ENCODE measurements at regions not wholly inside any gene's neighbourhood (a gene's known extent, or its start where the extent isn't known, plus 50 kb on each side); places are given as distances from the start of the nearest gene placed in this dataset.

DNA sequence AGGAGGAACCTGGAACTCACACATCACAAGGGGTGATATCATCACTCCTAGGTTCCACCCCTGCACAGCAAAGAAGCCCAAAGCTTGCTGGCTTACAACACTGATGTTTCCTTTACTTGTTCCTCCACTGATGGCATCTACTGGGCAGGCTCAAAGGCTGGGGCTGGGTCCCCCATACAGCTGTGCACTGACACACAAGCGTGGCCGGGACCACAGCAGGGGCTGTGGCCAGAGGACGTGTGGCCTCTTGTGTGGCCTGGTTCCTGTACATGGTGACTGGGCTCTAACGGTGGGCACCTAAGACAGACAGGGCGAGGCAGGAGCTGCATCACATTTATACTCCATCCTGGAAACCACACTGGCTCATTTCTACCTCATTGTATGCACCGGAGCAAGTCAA lies 264.4 kb upstream of the FOXF1 start:
- H2AFZ ChIP-seq (ENCODE audit: low read depth, low read length): no peak overlapping the region
- H3K27ac Mint-ChIP-seq (ENCODE audit: unreplicated experiment): no peak overlapping the region
- FAIRE-seq: no peak
- H3K4me2 ChIP-seq (ENCODE audit: low read length): no peak overlapping the region
- H3K9ac ChIP-seq (ENCODE audit: low read length): no peak overlapping the region
- TF ChIP-seq, protein P1, sequence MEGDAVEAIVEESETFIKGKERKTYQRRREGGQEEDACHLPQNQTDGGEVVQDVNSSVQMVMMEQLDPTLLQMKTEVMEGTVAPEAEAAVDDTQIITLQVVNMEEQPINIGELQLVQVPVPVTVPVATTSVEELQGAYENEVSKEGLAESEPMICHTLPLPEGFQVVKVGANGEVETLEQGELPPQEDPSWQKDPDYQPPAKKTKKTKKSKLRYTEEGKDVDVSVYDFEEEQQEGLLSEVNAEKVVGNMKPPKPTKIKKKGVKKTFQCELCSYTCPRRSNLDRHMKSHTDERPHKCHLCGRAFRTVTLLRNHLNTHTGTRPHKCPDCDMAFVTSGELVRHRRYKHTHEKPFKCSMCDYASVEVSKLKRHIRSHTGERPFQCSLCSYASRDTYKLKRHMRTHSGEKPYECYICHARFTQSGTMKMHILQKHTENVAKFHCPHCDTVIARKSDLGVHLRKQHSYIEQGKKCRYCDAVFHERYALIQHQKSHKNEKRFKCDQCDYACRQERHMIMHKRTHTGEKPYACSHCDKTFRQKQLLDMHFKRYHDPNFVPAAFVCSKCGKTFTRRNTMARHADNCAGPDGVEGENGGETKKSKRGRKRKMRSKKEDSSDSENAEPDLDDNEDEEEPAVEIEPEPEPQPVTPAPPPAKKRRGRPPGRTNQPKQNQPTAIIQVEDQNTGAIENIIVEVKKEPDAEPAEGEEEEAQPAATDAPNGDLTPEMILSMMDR (IDR thresholded peaks at IDR 0.05; ENCODE audit: insufficient read depth, low read depth, low read length): no peak
- TF ChIP-seq EZH2 (IDR thresholded peaks at IDR 0.05; ENCODE audit: insufficient read depth, low read length): no peak
- H3K27me3 Mint-ChIP-seq (ENCODE audit: low read depth, unreplicated experiment): peaks cover 72% of the 10 kb centered on the region
- H4K20me1 ChIP-seq (ENCODE audit: insufficient read depth, low read length): no peaks in the 10 kb centered on the region
- H3K79me2 ChIP-seq (ENCODE audit: insufficient read depth, low read length): no peaks in the 10 kb centered on the region
- H3K27me3 ChIP-seq (ENCODE audit: insufficient read depth, low read length): peaks cover 23% of the 10 kb centered on the region
- no peak overlapping the region for H3K27ac ChIP-seq (ENCODE audit: low read depth, low read length)
- no peaks in the 10 kb centered on the region for H3K4me1 Mint-ChIP-seq (ENCODE audit: low read depth, unreplicated experiment)
- no peaks in the 10 kb centered on the region for H3K4me1 ChIP-seq (ENCODE audit: insufficient read depth, low read length)
- no peaks in the 10 kb centered on the region for H3K36me3 Mint-ChIP-seq (ENCODE audit: low read depth, unreplicated experiment)
- no peak overlapping the region for H3K4me3 Mint-ChIP-seq (ENCODE audit: unreplicated experiment)
- no peaks in the 10 kb centered on the region for H3K9me3 ChIP-seq (ENCODE audit: insufficient read depth, low read depth, low read length)
- H3K4me3 ChIP-seq (ENCODE audit: insufficient read depth, low read depth, low read length): no peak overlapping the region
- DNase-seq (ENCODE audit: low read depth): no peak
- no peaks in the 10 kb centered on the region for H3K36me3 ChIP-seq (ENCODE audit: insufficient read depth, low read length)
- peaks cover 8% of the 10 kb centered on the region for H3K9me3 Mint-ChIP-seq (ENCODE audit: unreplicated experiment)

DNA sequence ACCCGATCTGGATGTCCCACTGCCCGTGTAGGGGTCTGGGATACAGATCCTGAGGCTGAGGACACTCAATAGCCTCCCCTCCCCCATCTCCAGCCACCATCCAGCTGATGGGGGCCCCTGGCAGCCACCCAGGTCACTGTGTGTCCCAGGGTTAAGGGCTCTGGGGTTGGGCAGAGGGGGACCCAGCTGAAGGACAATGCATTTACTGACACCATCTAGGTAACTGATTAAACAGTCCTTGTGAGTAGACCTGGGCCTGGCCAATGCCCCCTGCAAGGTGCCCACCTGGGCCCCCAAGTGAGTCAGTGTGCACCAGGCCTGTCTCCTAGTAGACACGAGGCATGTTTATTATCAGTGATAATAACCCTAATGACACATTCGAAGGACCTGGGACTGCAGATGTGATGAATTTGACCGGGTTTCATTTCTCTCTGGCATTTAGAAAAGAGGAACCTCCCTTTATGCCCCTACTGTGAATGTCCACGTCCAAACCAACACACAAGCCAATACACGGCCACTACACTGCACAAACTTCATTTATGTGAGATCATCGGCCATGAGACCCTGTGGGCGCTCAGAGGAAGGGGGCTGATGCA lies 261.9 kb upstream of the FOXF1 start:
- no peak for TF ChIP-seq EZH2 (IDR thresholded peaks at IDR 0.05; ENCODE audit: insufficient read depth, low read length)
- TF ChIP-seq, protein P1 (IDR thresholded peaks at IDR 0.05; ENCODE audit: insufficient read depth, low read depth, low read length): no peak

DNA sequence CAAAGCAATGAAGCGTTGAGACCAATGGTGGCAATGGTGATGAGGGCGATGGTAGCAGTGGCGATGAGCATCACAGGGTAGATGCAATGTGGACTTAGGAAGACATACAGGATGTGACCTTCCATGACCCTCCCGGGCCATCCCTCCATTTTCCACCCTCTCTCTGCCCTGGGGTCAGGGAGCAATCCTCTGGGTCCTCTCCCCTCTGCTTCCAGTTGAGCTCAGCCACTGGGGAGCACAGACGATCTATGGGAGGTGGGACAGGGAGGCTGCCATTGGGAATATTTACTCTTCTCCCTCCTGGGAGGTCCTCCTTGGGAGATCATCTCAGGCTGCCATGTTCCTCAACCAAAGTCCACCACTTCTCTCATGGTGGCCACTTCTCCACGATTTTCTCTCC lies 260.7 kb upstream of the FOXF1 start:
- Histone ChIP-seq H3K27me3 (ENCODE audit: insufficient read depth, low read length) (peaks cover 8% of the 10 kb centered on the region), H2AFZ (ENCODE audit: low read depth, low read length) (no peak overlapping the region), H3K9me3 (ENCODE audit: insufficient read depth, low read depth, low read length) (no peaks in the 10 kb centered on the region), H3K4me2 (ENCODE audit: low read length) (no peak overlapping the region), H3K36me3 (ENCODE audit: insufficient read depth, low read length) (no peaks in the 10 kb centered on the region), H3K9ac (ENCODE audit: low read length) (no peak overlapping the region), H3K27ac (ENCODE audit: low read depth, low read length) (no peak overlapping the region), H3K4me3 (ENCODE audit: insufficient read depth, low read depth, low read length) (no peak overlapping the region), H3K4me1 (ENCODE audit: insufficient read depth, low read length) (no peaks in the 10 kb centered on the region), H3K79me2 (ENCODE audit: insufficient read depth, low read length) (no peaks in the 10 kb centered on the region), H4K20me1 (ENCODE audit: insufficient read depth, low read length) (no peaks in the 10 kb centered on the region)
- FAIRE-seq (no peak), DNase-seq (ENCODE audit: low read depth) (no peak)
- no peak for TF ChIP-seq EZH2 (IDR thresholded peaks at IDR 0.05; ENCODE audit: insufficient read depth, low read length)
- TF ChIP-seq, protein P1 (IDR thresholded peaks at IDR 0.05; ENCODE audit: insufficient read depth, low read depth, low read length): no peak
- no peaks in the 10 kb centered on the region for H3K4me1 Mint-ChIP-seq (ENCODE audit: low read depth, unreplicated experiment)
- peaks cover 49% of the 10 kb centered on the region for H3K27me3 Mint-ChIP-seq (ENCODE audit: low read depth, unreplicated experiment)
- H3K27ac Mint-ChIP-seq (ENCODE audit: unreplicated experiment): no peak overlapping the region
- H3K36me3 Mint-ChIP-seq (ENCODE audit: low read depth, unreplicated experiment): no peaks in the 10 kb centered on the region
- H3K9me3 Mint-ChIP-seq (ENCODE audit: unreplicated experiment): peaks cover 5% of the 10 kb centered on the region
- no peak overlapping the region for H3K4me3 Mint-ChIP-seq (ENCODE audit: unreplicated experiment)

More for the DNA sequence above, 261.9 kb upstream of the FOXF1 start:
- Histone ChIP-seq H3K9me3 (ENCODE audit: insufficient read depth, low read depth, low read length) (no peaks in the 10 kb centered on the region), H3K27me3 (ENCODE audit: insufficient read depth, low read length) (peaks cover 8% of the 10 kb centered on the region), H2AFZ (ENCODE audit: low read depth, low read length) (no peak overlapping the region), H3K79me2 (ENCODE audit: insufficient read depth, low read length) (no peaks in the 10 kb centered on the region), H3K36me3 (ENCODE audit: insufficient read depth, low read length) (no peaks in the 10 kb centered on the region), H4K20me1 (ENCODE audit: insufficient read depth, low read length) (no peaks in the 10 kb centered on the region), H3K4me1 (ENCODE audit: insufficient read depth, low read length) (no peaks in the 10 kb centered on the region), H3K4me2 (ENCODE audit: low read length) (no peak overlapping the region), H3K9ac (ENCODE audit: low read length) (no peak overlapping the region), H3K4me3 (ENCODE audit: insufficient read depth, low read depth, low read length) (no peak overlapping the region), H3K27ac (ENCODE audit: low read depth, low read length) (no peak overlapping the region)
- H3K27ac Mint-ChIP-seq (ENCODE audit: unreplicated experiment): no peak overlapping the region
- FAIRE-seq (no peak), DNase-seq (ENCODE audit: low read depth) (no peak)
- H3K27me3 Mint-ChIP-seq (ENCODE audit: low read depth, unreplicated experiment): peaks cover 58% of the 10 kb centered on the region
- H3K4me1 Mint-ChIP-seq (ENCODE audit: low read depth, unreplicated experiment): no peaks in the 10 kb centered on the region
- H3K9me3 Mint-ChIP-seq (ENCODE audit: unreplicated experiment): peaks cover 8% of the 10 kb centered on the region
- H3K4me3 Mint-ChIP-seq (ENCODE audit: unreplicated experiment): no peak overlapping the region
- no peaks in the 10 kb centered on the region for H3K36me3 Mint-ChIP-seq (ENCODE audit: low read depth, unreplicated experiment)

All from astrocyte (in vitro differentiated cells and primary cell).